Pancreas (tissue), 10 donors: ENCODE measurements at regions not wholly inside any gene's neighbourhood (a gene's known extent, or its start where the extent isn't known, plus 50 kb on each side); places are given as distances from the start of the nearest gene placed in this dataset.

ENCODE experiments used
- ATAC-seq, 4 donors: fragments of 200-7000 bp; cut with Tn5 transposase; one replicate each; pipeline versions ENCODE4 v1.8.0 to v1.9.1; 2020; ENCODE audit warnings: mild to moderate bottlenecking in 4 of 4, moderate library complexity in 4 of 4
- DNase-seq, 6 donors: peaks; one replicate each; pipeline ENCODE4 v3.0.0-alpha.2; 2020
- FAIRE-seq: peaks from 2 replicates; lab custom pipeline; 2012; peaks lifted over from hg19 to GRCh38; lab: Jason Lieb, UNC
- H3K27ac ChIP-seq, 4 donors: fragments of 200-600 bp; sonication (generic); 1 replicate in 3 of 4; 2 replicates in 1 of 4; pipeline versions ENCODE4 v1.5.0 to v1.8.0; 2020
- H3K27me3 ChIP-seq, 4 donors: fragments of 200-600 bp; one replicate each; pipeline ENCODE4 v1.8.0; 2021
- H3K36me3 ChIP-seq, 3 donors: fragments of 200-600 bp; sonication (generic) in 1 of 3; one replicate each; pipeline versions ENCODE4 v1.5.0 to v1.8.0; 2020 to 2021
- H3K4me1 ChIP-seq, 3 donors: fragments of 200-600 bp; one replicate each; pipeline ENCODE4 v1.8.0; 2021
- H3K4me3 ChIP-seq, 4 donors: fragments of 200-600 bp; sonication (generic) in 2 of 4; one replicate each; pipeline versions ENCODE4 v1.5.0 to v1.8.0; 2020 to 2021
- H3K9me3 ChIP-seq, 4 donors: fragments of 200-600 bp; one replicate each; pipeline ENCODE4 v1.8.0; 2021
- WGBS, 2 donors: extraction: QIAGEN DNeasy Blood & Tissue Kit; methylation state at CpG; one replicate each; pipeline ENCODE4 v1.1.7; 2013; 5-methylcytosine and 5-hydroxymethylcytosine counted together
- intact Hi-C, 3 donors: fragments of 100-400 bp; cut with DNase I; formaldehyde crosslinking; loops; one replicate each; pipeline versions ENCODE4 v1.11.1 to v1.14.2; 2022
- TF ChIP-seq, protein P1 (sequence below), 4 donors: fragments of 200-600 bp; sonication (generic) in 3 of 4; IDR thresholded peaks; one replicate each; pipeline versions ENCODE4 v1.5.0 to v1.8.0; 2021; ENCODE audit warnings: antibody characterized with exemption in 4 of 4
- donor health status: healthy with polysubstance abuse.
- donor health status: DM: no; HTN: no; CAD: no; lungs with moderate emphysema.
- donor health status: DM: no; HTN: no; CAD: no.
- donor health status: control.
- donor health status: control.
- donor health status: Bipolar disorder and iron deficiency.
- donor health status: DM: yes; HTN: yes; CAD: no.
- donor health status: DM: no; HTN: no; CAD: no.
- donor health status: DM: no; HTN: no; CAD: no.
- donor health status: DM: yes; HTN: yes; CAD: no.

- ATAC-seq: no peak
- Histone ChIP-seq H3K27ac (no peak overlapping the region), H3K9me3 (no peaks in the 10 kb centered on the region), H3K27me3 (no peaks in the 10 kb centered on the region), H3K36me3 (no peaks in the 10 kb centered on the region), H3K4me3 (no peak overlapping the region), H3K4me1 (no peaks in the 10 kb centered on the region)
- intact Hi-C loops: no loop called here
- TF ChIP-seq, protein P1, sequence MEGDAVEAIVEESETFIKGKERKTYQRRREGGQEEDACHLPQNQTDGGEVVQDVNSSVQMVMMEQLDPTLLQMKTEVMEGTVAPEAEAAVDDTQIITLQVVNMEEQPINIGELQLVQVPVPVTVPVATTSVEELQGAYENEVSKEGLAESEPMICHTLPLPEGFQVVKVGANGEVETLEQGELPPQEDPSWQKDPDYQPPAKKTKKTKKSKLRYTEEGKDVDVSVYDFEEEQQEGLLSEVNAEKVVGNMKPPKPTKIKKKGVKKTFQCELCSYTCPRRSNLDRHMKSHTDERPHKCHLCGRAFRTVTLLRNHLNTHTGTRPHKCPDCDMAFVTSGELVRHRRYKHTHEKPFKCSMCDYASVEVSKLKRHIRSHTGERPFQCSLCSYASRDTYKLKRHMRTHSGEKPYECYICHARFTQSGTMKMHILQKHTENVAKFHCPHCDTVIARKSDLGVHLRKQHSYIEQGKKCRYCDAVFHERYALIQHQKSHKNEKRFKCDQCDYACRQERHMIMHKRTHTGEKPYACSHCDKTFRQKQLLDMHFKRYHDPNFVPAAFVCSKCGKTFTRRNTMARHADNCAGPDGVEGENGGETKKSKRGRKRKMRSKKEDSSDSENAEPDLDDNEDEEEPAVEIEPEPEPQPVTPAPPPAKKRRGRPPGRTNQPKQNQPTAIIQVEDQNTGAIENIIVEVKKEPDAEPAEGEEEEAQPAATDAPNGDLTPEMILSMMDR (IDR thresholded peaks at IDR 0.05): no peak
- DNase-seq: no peak
- no peak for FAIRE-seq
- 85% methylated on average over 4 of the region's 4 CpGs for WGBS, 2 donors
These were observed 539.6 kb upstream of the NOX3 start for GRCh38 chr6:155995281-155995680.

- DNase-seq (no peak), FAIRE-seq (no peak), ATAC-seq (no peak)
- Histone ChIP-seq H3K27me3 (no peaks in the 10 kb centered on the region), H3K9me3 (no peaks in the 10 kb centered on the region), H3K36me3 (no peaks in the 10 kb centered on the region), H3K4me1 (no peaks in the 10 kb centered on the region), H3K27ac (no peak overlapping the region), H3K4me3 (no peak overlapping the region)
- TF ChIP-seq, protein P1 (IDR thresholded peaks at IDR 0.05): no peak
- 76 to 84% methylated on average over 7 of the region's 7 CpGs for WGBS, 2 donors
- intact Hi-C loops: no loop called here
These were observed 538.4 kb upstream of the NOX3 start for GRCh38 chr6:155994086-155994485.

GRCh38 chr6:155993240-155993639, 537.6 kb upstream of the NOX3 start:
- TF ChIP-seq, protein P1 (IDR thresholded peaks at IDR 0.05): no peak
- no peaks in the 10 kb centered on the region for H3K36me3 ChIP-seq
- H3K9me3 ChIP-seq: no peaks in the 10 kb centered on the region
- WGBS, 2 donors: 76 to 83% methylated on average over 6 of the region's 6 CpGs
- intact Hi-C loops: no loop called here
- H3K27ac ChIP-seq: no peak overlapping the region
- H3K4me3 ChIP-seq: no peak overlapping the region
- no peaks in the 10 kb centered on the region for H3K27me3 ChIP-seq
- no peak for ATAC-seq
- no peaks in the 10 kb centered on the region for H3K4me1 ChIP-seq
- no peak for FAIRE-seq
- DNase-seq: no peak

- no peak overlapping the region for H3K4me3 ChIP-seq
- no peak for FAIRE-seq
- intact Hi-C loops: no loop called here
- no peak overlapping the region for H3K27ac ChIP-seq
- no peaks in the 10 kb centered on the region for H3K9me3 ChIP-seq
- no peak for DNase-seq
- H3K4me1 ChIP-seq: no peaks in the 10 kb centered on the region
- no peaks in the 10 kb centered on the region for H3K27me3 ChIP-seq
- peak in 2 of 4 donors; percentile 60 to 69 for ATAC-seq
- TF ChIP-seq, protein P1 (IDR thresholded peaks at IDR 0.05): no peak
- 75 to 77% methylated on average over 3 of the region's 3 CpGs for WGBS, 2 donors
- H3K36me3 ChIP-seq: no peaks in the 10 kb centered on the region
These were observed 530.1 kb upstream of the NOX3 start for GRCh38 chr6:155985660-155986138.

GRCh38 chr6:155980768-155981079, 525.1 kb upstream of the NOX3 start:
- Histone ChIP-seq H3K4me1 (no peaks in the 10 kb centered on the region), H3K27ac (no peak overlapping the region), H3K4me3 (no peak overlapping the region), H3K36me3 (no peaks in the 10 kb centered on the region), H3K9me3 (no peaks in the 10 kb centered on the region), H3K27me3 (no peaks in the 10 kb centered on the region)
- FAIRE-seq (no peak), ATAC-seq (no peak), DNase-seq (no peak)
- TF ChIP-seq, protein P1 (IDR thresholded peaks at IDR 0.05): no peak
- intact Hi-C loops: no loop called here
